Heart left ventricle (tissue), 16 donors: ENCODE measurements at regions not wholly inside any gene's neighbourhood (a gene's known extent, or its start where the extent isn't known, plus 50 kb on each side); places are given as distances from the start of the nearest gene placed in this dataset.
A peak's percentile ranks its signal among the peaks of the same experiment; 100 is the strongest.

Experiments used
- ATAC-seq, 4 donors: fragments of 200-7000 bp; cut with Tn5 transposase; one replicate each; pipeline ENCODE4 v1.9.1; 2020 to 2022; ENCODE audit warnings: moderate library complexity in 4 of 4, mild to moderate bottlenecking in 3 of 4, moderate number of reproducible peaks in 1 of 4
- DNase-seq, 5 donors: peaks; one replicate each; pipeline ENCODE4 v3.0.0-alpha.2; 2020
- H3K27ac ChIP-seq, 12 donors: fragments of 200-600 bp; sonication (generic) in 4 of 12; one replicate each; pipeline versions ENCODE4 v1.5.0 to v1.8.0; 2016 to 2022; ENCODE audit warnings: mild to moderate bottlenecking in 2 of 12
- H3K27me3 ChIP-seq, 9 donors: fragments of 200-600 bp; sonication (generic) in 2 of 9; one replicate each; pipeline versions ENCODE4 v1.5.1 to v1.8.0; 2016 to 2022; ENCODE audit warnings: mild to moderate bottlenecking in 3 of 9
- H3K36me3 ChIP-seq, 9 donors: fragments of 200-600 bp; sonication (generic) in 2 of 9; one replicate each; pipeline versions ENCODE4 v1.5.0 to v1.8.0; 2018 to 2022; ENCODE audit warnings: mild to moderate bottlenecking in 2 of 9
- H3K4me1 ChIP-seq, 12 donors: fragments of 200-600 bp; sonication (generic) in 4 of 12; one replicate each; pipeline versions ENCODE4 v1.5.0 to v1.8.0; 2016 to 2022; ENCODE audit warnings: mild to moderate bottlenecking in 3 of 12
- H3K4me3 ChIP-seq, 12 donors: fragments of 200-600 bp; sonication (generic) in 4 of 12; one replicate each; pipeline versions ENCODE4 v1.5.0 to v1.8.0; 2017 to 2022; ENCODE audit warnings: mild to moderate bottlenecking in 9 of 12, moderate library complexity in 4 of 12
- H3K9me3 ChIP-seq, 12 donors: fragments of 200-600 bp; sonication (generic) in 4 of 12; one replicate each; pipeline versions ENCODE4 v1.5.0 to v1.8.0; 2016 to 2022; ENCODE audit warnings: mild to moderate bottlenecking in 1 of 12
- POLR2A ChIP-seq, 2 donors: fragments of 450-650 bp; IDR thresholded peaks; one replicate each; pipeline ENCODE4 v1.6.1; 2017; ENCODE audit warnings: antibody characterized with exemption in 2 of 2, mild to moderate bottlenecking in 2 of 2, moderate library complexity in 2 of 2
- WGBS, 4 donors: extraction: QIAGEN DNeasy Blood & Tissue Kit in 2 of 4; methylation state at CpG; one replicate each; pipeline versions ENCODE4 v1.1.5 to v1.1.7; 2013 to 2018; 5-methylcytosine and 5-hydroxymethylcytosine counted together
- intact Hi-C, 10 donors: fragments of 100-400 bp; cut with DNase I; formaldehyde crosslinking; loops; one replicate each; pipeline versions ENCODE4 v1.11.1 to v1.14.2; 2022
- TF ChIP-seq, protein P1 (sequence below), 12 donors: fragments of 200-600 bp; sonication (generic) in 4 of 12; IDR thresholded peaks; one replicate each; pipeline versions ENCODE4 v1.5.0 to v1.8.0; 2018 to 2022; ENCODE audit warnings: antibody characterized with exemption in 12 of 12, mild to moderate bottlenecking in 5 of 12
- donor health status: ischemic (EF 13 %, LVEDD 7.1; RV severe dilation, severe dysfunction).
- donor health status: healthy with polysubstance abuse.
- donor health status: DM: no; HTN: yes; CAD: no.
- donor health status: DM: no; HTN: no; CAD: no.
- donor health status: ischemic (EF 25% LVEDD 6.9; RV normal size, moderate dysfunction).
- donor health status: ischemic (EF 25% LVEDD 5.7; RV mildly dilated, moderate dysfunction).
- donor health status: healthy.
- donor health status: DM: yes; HTN: yes; CAD: no.
- donor health status: ischemic (EF 35%, LVEDD 5.7; RV mildly dilated, moderate dysfunction).
- donor health status: nonischemic (EF 11% LVEDD 7.7; RV severe dilation, severe dysfunction).
- donor health status: DM: yes; HTN: yes; CAD: no.
- donor health status: PGD.
- donor health status: ischemic (EF 29% LVEDD 5.4; RV normal size, mild dysfunction).
- donor health status: nonischemic (EF 23%, LVEDD 6.1; RV moderate dilation, normal function).

DNA sequence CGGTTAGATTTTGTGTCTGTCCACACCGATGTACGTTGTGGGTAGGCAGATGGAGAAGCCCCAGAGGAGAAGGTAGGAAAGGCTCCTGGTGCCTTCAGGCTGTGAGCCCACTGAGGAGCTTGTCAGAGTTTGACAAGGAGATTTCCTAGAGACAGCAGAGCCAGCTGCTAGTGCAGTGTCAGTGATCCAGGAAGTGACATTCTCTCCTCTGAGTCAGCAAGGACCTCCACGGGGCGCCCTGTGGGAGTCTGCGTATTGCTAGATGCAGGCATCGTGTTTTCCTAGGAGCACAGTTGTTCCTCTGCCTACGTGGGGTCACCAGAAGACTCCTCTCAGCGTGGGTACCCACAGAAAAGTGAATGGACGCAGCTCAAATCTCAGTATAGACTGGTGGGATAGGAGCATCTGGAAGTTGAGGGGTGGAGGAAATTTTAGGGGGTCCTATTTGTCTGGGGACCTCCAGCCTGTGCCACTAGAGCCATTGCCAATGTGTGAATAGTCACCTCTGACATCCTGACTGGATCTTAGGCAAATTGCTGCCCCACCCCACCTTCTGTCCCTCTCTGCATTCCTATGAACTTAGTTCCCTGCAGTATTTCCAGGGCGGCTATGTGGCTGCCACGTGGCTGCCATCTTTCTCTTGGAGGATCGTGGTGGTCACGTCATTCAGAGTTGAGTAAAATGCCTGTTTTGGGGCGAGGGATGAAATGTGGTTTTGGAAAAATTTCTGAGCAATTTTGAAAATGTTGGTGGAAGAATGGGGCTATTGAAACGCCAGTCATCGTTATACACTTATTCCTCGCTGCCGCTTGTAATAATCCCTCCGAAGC is 84.8 kb upstream of the KLHL25 start:
- WGBS, 4 donors, result 57 to 64% (median 62%) methylated on average over 19 to 20 of the region's 20 CpGs
- Histone ChIP-seq H3K27me3 (peaks cover 0 to 38% (median 6%) of the 10 kb centered on the region in 9 donors), H3K4me1 (no peaks in the 10 kb centered on the region), H3K9me3 (peaks cover 0 to 3% (median 0%) of the 10 kb centered on the region in 12 donors), H3K4me3 (no peak overlapping the region), H3K27ac (no peak overlapping the region), H3K36me3 (no peaks in the 10 kb centered on the region)
- DNase-seq (no peak), ATAC-seq (no peak)
- intact Hi-C loops, result no loop called here
- no peak for TF ChIP-seq POLR2A (IDR thresholded peaks at IDR 0.05)
- TF ChIP-seq, protein P1, sequence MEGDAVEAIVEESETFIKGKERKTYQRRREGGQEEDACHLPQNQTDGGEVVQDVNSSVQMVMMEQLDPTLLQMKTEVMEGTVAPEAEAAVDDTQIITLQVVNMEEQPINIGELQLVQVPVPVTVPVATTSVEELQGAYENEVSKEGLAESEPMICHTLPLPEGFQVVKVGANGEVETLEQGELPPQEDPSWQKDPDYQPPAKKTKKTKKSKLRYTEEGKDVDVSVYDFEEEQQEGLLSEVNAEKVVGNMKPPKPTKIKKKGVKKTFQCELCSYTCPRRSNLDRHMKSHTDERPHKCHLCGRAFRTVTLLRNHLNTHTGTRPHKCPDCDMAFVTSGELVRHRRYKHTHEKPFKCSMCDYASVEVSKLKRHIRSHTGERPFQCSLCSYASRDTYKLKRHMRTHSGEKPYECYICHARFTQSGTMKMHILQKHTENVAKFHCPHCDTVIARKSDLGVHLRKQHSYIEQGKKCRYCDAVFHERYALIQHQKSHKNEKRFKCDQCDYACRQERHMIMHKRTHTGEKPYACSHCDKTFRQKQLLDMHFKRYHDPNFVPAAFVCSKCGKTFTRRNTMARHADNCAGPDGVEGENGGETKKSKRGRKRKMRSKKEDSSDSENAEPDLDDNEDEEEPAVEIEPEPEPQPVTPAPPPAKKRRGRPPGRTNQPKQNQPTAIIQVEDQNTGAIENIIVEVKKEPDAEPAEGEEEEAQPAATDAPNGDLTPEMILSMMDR (IDR thresholded peaks at IDR 0.05), result no peak

GRCh38 chr15:85880501-85881190 is 85.9 kb upstream of the KLHL25 start:
- intact Hi-C loops, result no loop called here
- H3K27ac ChIP-seq, result no peak overlapping the region
- DNase-seq, result no peak
- no peak overlapping the region for H3K4me3 ChIP-seq
- H3K27me3 ChIP-seq, result peaks cover 0 to 34% (median 6%) of the 10 kb centered on the region in 9 donors
- H3K4me1 ChIP-seq, result no peaks in the 10 kb centered on the region
- no peak for TF ChIP-seq POLR2A (IDR thresholded peaks at IDR 0.05)
- TF ChIP-seq, protein P1 (IDR thresholded peaks at IDR 0.05), result no peak
- 49 to 71% (median 65%) methylated on average over 7 of the region's 7 CpGs for WGBS, 4 donors
- peaks cover 0 to 3% (median 0%) of the 10 kb centered on the region in 12 donors for H3K9me3 ChIP-seq
- ATAC-seq, result no peak
- H3K36me3 ChIP-seq, result no peaks in the 10 kb centered on the region

- Histone ChIP-seq H3K4me1 (no peaks in the 10 kb centered on the region), H3K27ac (no peak overlapping the region), H3K4me3 (no peak overlapping the region), H3K36me3 (no peaks in the 10 kb centered on the region), H3K9me3 (peaks cover 0 to 3% (median 0%) of the 10 kb centered on the region in 12 donors), H3K27me3 (peaks cover 0 to 27% (median 0%) of the 10 kb centered on the region in 9 donors)
- TF ChIP-seq, protein P1 (IDR thresholded peaks at IDR 0.05), result no peak
- TF ChIP-seq POLR2A (IDR thresholded peaks at IDR 0.05), result no peak
- DNase-seq, result no peak
- intact Hi-C loops, result no loop called here
- ATAC-seq, result peak in 1 of 4 donors; percentile 41
- WGBS, 4 donors, result 61 to 70% (median 66%) methylated on average over 8 of the region's 8 CpGs
Measured at GRCh38 chr15:85886309-85886811, 91.6 kb upstream of the KLHL25 start.
